ENCODE measurements at regions not wholly inside any gene's neighbourhood (a gene's known extent, or its start where the extent isn't known, plus 50 kb on each side); places are given as distances from the start of the nearest gene placed in this dataset.

GRCh38 chr1:233516732-233517131, 97.2 kb upstream of the KCNK1 start:
- no peaks in the 10 kb centered on the region for H3K9me2 ChIP-seq (replicated peaks; ENCODE audit: insufficient read depth)
- H4K20me1 ChIP-seq (ENCODE audit: insufficient read depth, poor library complexity, severe bottlenecking), result no peaks in the 10 kb centered on the region
- no peaks in the 10 kb centered on the region for H3K36me3 ChIP-seq (replicated peaks; ENCODE audit: insufficient read depth, low read depth)
- no peaks in the 10 kb centered on the region for H3K9me3 ChIP-seq (ENCODE audit: low read depth)
- no peak overlapping the region for H3K4me2 ChIP-seq
- H2AFZ ChIP-seq, result no peak overlapping the region
- H3K27ac ChIP-seq, result no peak overlapping the region
- H3K4me3 ChIP-seq, result no peak overlapping the region
- peaks cover 8% of the 10 kb centered on the region for H3K4me1 ChIP-seq (ENCODE audit: insufficient read depth)
- TF ChIP-seq EZH2phosphoT487 (IDR thresholded peaks at IDR 0.05; ENCODE audit: low read depth, severe bottlenecking, unreplicated experiment) (no peak), EZH2 (IDR thresholded peaks at IDR 0.05; ENCODE audit: borderline replicate concordance) (no peak), CTCF (IDR thresholded peaks at IDR 0.05; ENCODE audit: poor library complexity) (no peak)
- DNase-seq (ENCODE audit: low spot score), result no peak
- H3K79me2 ChIP-seq, result no peaks in the 10 kb centered on the region
- 91% methylated on average over 9 of the region's 9 CpGs for WGBS (ENCODE audit: low lambda C conversion rate, missing lambda C conversion rate)
- H3K27me3 ChIP-seq, result no peaks in the 10 kb centered on the region

GRCh38 chr1:233518344-233518743, 95.6 kb upstream of the KCNK1 start:
- peak; percentile 44 for DNase-seq (ENCODE audit: low spot score)
- peak overlapping the region; percentile 60 for H2AFZ ChIP-seq
- WGBS (ENCODE audit: low lambda C conversion rate, missing lambda C conversion rate), result 62% methylated on average over 3 of the region's 3 CpGs

GRCh38 chr1:233520261-233521191, 93.4 kb upstream of the KCNK1 start:
- TF ChIP-seq CTCF (IDR thresholded peaks at IDR 0.05; ENCODE audit: poor library complexity) (no peak), EZH2 (IDR thresholded peaks at IDR 0.05; ENCODE audit: borderline replicate concordance) (no peak), EZH2phosphoT487 (IDR thresholded peaks at IDR 0.05; ENCODE audit: low read depth, severe bottlenecking, unreplicated experiment) (no peak)
- peak overlapping the region; percentile 65 for H3K27ac ChIP-seq
- H3K4me3 ChIP-seq, result no peak overlapping the region
- peaks cover 8% of the 10 kb centered on the region for H3K4me1 ChIP-seq (ENCODE audit: insufficient read depth)
- no peak overlapping the region for H3K4me2 ChIP-seq
- H3K79me2 ChIP-seq, result no peaks in the 10 kb centered on the region
- no peaks in the 10 kb centered on the region for H4K20me1 ChIP-seq (ENCODE audit: insufficient read depth, poor library complexity, severe bottlenecking)
- peak; percentile 67 for DNase-seq (ENCODE audit: low spot score)
- no peaks in the 10 kb centered on the region for H3K36me3 ChIP-seq (replicated peaks; ENCODE audit: insufficient read depth, low read depth)
- no peaks in the 10 kb centered on the region for H3K9me3 ChIP-seq (ENCODE audit: low read depth)
- no peaks in the 10 kb centered on the region for H3K27me3 ChIP-seq
- H2AFZ ChIP-seq, result no peak overlapping the region
- 78% methylated on average over 8 of the region's 8 CpGs for WGBS (ENCODE audit: low lambda C conversion rate, missing lambda C conversion rate)
- H3K9me2 ChIP-seq (replicated peaks; ENCODE audit: insufficient read depth), result no peaks in the 10 kb centered on the region

More at GRCh38 chr1:233518344-233518743, 95.6 kb upstream of the KCNK1 start:
- H3K9me2 ChIP-seq (replicated peaks; ENCODE audit: insufficient read depth), result no peaks in the 10 kb centered on the region
- no peaks in the 10 kb centered on the region for H3K9me3 ChIP-seq (ENCODE audit: low read depth)
- H3K27me3 ChIP-seq, result no peaks in the 10 kb centered on the region
- H4K20me1 ChIP-seq (ENCODE audit: insufficient read depth, poor library complexity, severe bottlenecking), result no peaks in the 10 kb centered on the region
- peak; percentile 47 for TF ChIP-seq CTCF (IDR thresholded peaks at IDR 0.05; ENCODE audit: poor library complexity)
- no peak for TF ChIP-seq EZH2phosphoT487 (IDR thresholded peaks at IDR 0.05; ENCODE audit: low read depth, severe bottlenecking, unreplicated experiment)
- no peak for TF ChIP-seq EZH2 (IDR thresholded peaks at IDR 0.05; ENCODE audit: borderline replicate concordance)
- H3K79me2 ChIP-seq, result no peaks in the 10 kb centered on the region
- H3K4me1 ChIP-seq (ENCODE audit: insufficient read depth), result peaks cover 8% of the 10 kb centered on the region
- no peak overlapping the region for H3K4me3 ChIP-seq
- H3K36me3 ChIP-seq (replicated peaks; ENCODE audit: insufficient read depth, low read depth), result no peaks in the 10 kb centered on the region
- H3K4me2 ChIP-seq, result no peak overlapping the region
- no peak overlapping the region for H3K27ac ChIP-seq
